GM18520 (cell line): ENCODE measurements at regions not wholly inside any gene's neighbourhood (a gene's known extent, or its start where the extent isn't known, plus 50 kb on each side); places are given as distances from the start of the nearest gene placed in this dataset.
"Not testable (repeated sequence)": the region's sequence is repeated elsewhere in the genome, so short reads cannot be mapped to it uniquely, and the experiment has no call there.

Experiments
- ATAC-seq: cut with Tn5 transposase; IDR thresholded peaks from one replicate; pipeline ENCODE4 v1.9.1; 2021; ENCODE audit not compliant: unreplicated experiment

- not testable (repeated sequence) for ATAC-seq
Measured at GRCh38 chr18:53821141-53821540, 403.3 kb downstream of the MBD2 start.

- no peak for ATAC-seq
Measured at GRCh38 chr18:53819671-53820070, 404.8 kb downstream of the MBD2 start.

- no peak for ATAC-seq
Measured at GRCh38 chr18:53819174-53819573, 405.3 kb downstream of the MBD2 start.

GRCh38 chr18:53817976-53818950 lies 406.2 kb downstream of the MBD2 start:
- ATAC-seq = no peak

- no peak for ATAC-seq
Measured at GRCh38 chr18:53800171-53800570, 424.3 kb downstream of the MBD2 start.

- no peak for ATAC-seq
Measured at GRCh38 chr18:53799134-53799533, 425.3 kb downstream of the MBD2 start.

DNA sequence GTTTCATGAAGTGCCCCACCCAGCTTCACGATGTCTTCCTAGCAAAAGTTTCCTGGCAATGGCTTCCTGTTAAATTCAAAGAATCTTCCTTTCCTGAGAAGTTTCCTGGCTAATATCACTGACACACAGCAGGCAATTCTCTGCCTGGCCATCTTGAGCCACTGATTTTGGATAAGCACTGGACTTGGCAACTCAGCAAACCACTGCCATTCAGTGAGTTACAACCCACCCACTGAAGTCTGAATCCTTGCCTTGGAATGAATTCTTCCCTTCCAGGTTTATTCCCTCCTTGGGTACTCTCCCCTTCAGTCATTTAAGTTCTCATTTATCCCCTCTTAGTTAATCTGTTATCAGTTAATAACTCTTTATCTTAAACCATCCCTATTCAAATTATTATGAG lies 426.0 kb downstream of the MBD2 start:
- no peak for ATAC-seq

GRCh38 chr18:53797998-53798495 lies 426.4 kb downstream of the MBD2 start:
- no peak for ATAC-seq

DNA sequence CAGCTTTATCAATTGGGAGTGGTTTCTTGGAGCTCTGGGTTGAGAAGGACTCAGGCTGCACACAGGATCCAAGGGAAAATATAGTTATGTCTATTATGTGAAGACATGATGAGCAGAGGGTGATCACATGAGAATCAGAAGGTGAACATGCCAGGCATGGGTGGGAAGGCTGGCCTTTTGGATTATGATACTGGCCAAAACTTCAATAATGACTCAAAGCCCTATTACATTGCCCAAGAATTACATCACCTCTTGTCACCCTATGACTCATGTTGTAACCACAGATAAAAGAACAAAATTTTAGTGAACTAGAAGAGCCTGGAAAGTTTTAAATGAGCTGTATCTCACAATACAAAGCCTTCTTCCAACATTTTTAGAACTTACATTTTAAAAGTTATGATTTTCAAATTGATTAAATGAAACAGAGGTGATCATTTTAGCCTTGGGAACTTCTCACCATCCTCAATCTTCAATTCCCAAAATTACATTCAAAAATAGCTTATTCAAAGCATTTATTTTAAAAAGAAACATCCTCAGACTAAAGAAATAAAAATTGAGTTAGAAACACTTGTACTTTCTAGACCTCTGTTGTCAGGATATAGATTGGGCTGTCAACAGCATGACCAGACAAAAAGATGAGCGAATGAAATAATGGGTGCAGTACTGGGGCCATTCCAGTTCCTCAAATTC lies 428.3 kb downstream of the MBD2 start:
- ATAC-seq = peak; percentile 92

DNA sequence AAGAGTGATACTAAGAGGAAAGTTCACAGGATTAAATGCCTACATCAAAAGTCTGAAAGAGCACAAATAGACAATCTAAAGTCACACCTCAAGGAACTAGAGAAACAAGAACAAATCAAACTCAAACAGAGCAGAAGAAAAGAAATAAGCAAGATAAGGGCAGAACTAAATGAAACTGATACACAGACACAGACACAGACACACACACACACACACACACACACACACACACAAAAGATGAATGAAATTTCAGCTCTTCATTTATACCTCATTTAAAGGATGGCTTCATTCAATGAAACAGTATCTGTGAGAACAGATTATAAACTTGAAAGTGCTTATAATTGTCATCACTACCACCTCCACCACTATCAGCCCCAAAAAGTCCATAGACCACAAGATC lies 428.9 kb downstream of the MBD2 start:
- ATAC-seq = no peak

DNA sequence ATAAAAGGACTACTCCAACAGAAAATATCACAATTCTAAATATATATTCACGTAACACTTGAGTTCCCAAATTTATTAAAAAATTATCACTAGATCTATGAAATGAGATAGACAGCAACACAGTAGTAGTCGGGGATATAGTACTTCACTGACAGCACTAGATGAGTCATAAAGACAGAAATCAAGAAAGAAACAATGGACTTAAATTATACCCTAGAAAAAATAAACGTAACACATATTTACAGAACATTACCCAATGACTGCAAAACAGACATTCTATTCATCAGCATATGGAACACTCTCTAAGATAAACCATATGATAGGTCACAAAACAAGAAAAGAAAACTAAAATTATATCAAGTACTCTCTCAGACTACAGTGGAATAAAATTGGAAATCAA lies 429.4 kb downstream of the MBD2 start:
- no peak for ATAC-seq

- no peak for ATAC-seq
Measured at GRCh38 chr18:53792762-53793161, 431.7 kb downstream of the MBD2 start.

DNA sequence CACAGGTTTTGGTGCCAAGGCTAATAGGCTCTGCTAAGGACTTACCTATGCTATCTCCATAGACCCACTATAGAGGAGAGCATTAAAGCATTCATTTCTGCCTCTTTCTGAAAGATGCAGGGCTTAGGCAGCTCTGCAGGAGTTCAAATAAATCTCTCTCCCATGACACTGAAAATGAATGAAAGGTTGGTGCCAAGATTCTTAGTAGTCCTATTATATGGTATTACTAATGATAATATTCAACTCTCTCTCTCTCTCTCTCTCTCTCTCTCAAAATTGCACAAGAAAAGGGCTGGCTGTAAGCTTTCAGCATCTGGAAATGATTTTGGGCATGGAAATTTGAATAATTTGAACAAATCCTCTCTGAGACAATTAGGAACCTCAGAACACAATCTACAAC lies 433.7 kb downstream of the MBD2 start:
- no peak for ATAC-seq

- no peak for ATAC-seq
Measured at GRCh38 chr18:53789376-53790247, 434.9 kb downstream of the MBD2 start.

DNA sequence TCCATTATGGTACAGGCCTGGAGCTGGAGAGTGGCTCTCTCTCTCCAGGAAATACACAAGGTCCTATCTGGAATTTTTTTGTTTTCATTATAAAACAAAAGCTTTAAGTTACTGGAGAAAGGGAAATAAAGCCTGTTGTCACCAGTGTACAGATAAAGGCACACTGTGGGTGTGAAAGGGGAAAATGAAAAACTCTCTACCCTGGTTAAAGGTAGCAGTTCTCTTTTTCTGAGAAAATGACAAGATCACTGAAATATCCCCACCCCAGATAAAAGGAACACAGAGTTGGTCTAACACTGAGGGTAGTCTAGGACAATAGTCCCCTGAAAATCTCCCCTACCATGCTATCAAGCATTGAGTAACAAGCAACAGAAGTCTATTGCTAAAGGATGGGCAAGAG lies 438.7 kb downstream of the MBD2 start:
- ATAC-seq = no peak

DNA sequence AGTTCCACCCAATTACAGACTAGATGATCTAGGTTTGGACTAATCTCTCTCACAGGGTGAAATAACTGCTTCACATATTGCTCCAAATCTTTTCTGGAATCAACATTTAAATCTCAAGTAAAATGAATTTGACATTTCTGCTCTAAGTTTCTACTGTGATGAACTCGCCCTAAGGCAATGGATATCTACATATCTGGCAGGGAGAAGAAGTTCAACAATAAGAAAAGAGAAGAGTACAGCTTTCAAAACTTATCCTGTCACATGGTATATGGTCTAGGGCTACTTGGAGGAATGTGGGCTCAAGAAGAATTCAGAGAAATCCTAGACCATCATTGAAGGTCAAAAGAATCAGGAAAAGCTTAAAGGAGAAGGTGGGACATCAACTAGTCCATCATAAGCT lies 440.2 kb downstream of the MBD2 start:
- no peak for ATAC-seq

DNA sequence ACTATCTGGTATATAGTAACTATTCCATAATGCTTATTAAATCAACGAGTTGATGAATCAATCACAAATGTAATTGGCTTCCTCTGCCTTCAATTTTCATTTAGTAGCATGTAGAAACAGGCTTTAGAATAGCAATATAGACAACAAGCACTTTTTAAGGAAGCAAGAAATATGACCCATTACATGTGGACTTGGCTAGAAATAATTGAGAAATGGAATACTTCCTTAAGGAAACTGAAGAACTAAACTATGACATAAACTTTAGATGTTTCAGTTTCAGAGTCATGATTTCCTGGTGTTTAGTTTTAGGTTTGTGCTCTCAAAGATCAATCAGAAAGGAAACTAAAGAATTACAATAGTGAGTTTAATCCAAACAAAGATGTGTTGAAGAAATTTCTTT lies 443.8 kb downstream of the MBD2 start:
- ATAC-seq = no peak

GRCh38 chr18:53772293-53772692 lies 452.2 kb downstream of the MBD2 start:
- no peak for ATAC-seq

- no peak for ATAC-seq
Measured at GRCh38 chr18:53771664-53772063, 452.8 kb downstream of the MBD2 start.

GRCh38 chr18:53765211-53765610 lies 459.3 kb downstream of the MBD2 start:
- no peak for ATAC-seq

DNA sequence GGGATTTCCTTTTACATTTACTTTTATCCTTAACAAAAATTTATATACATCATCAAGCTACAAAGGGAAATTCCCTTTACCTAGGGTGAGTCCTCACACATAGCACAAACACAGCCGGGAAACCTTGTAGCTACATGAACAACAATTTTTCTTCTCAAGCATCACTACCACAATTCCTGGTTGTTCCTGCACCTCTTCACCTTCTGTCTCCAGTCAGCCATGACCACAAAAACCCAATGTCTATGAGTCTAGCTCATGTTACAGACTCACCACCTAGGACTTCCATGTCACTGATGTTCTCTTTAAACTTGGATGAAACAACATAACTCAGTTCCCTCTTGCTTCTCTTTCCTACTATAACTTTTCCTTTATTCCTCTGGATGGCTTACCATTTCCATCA lies 460.4 kb downstream of the MBD2 start:
- no peak for ATAC-seq
